ENCODE measurements at regions not wholly inside any gene's neighbourhood (a gene's known extent, or its start where the extent isn't known, plus 50 kb on each side); places are given as distances from the start of the nearest gene placed in this dataset.

- Histone ChIP-seq H3K9me3 (ENCODE audit: control insufficient read depth in 1 of 2, low read length in 2 of 2) (peaks cover 0 to 2% of the 10 kb centered on the region in 2 donors), H3K9ac (ENCODE audit: low read depth in 1 of 2, low read length in 2 of 2) (no peak overlapping the region), H3K4me1 (ENCODE audit: control insufficient read depth in 1 of 2, insufficient read depth in 2 of 2, low read length in 2 of 2) (no peaks in the 10 kb centered on the region), H3K4me3 (ENCODE audit: low read depth in 1 of 2, low read length in 2 of 2) (no peak overlapping the region), H3K27ac (ENCODE audit: low read depth, low read length) (no peak overlapping the region), H3K27me3 (ENCODE audit: control insufficient read depth in 1 of 2, insufficient read depth in 2 of 2, low read length in 2 of 2) (no peaks in the 10 kb centered on the region), H3K36me3 (ENCODE audit: control insufficient read depth in 1 of 2, insufficient read depth in 2 of 2, low read length in 2 of 2) (no peaks in the 10 kb centered on the region)
Observed at GRCh38 chr9:81371824-81372223, 317.5 kb downstream of the TLE1 start.

GRCh38 chr9:81370650-81371049, 318.7 kb downstream of the TLE1 start:
- no peaks in the 10 kb centered on the region for H3K36me3 ChIP-seq (ENCODE audit: control insufficient read depth in 1 of 2, insufficient read depth in 2 of 2, low read length in 2 of 2)
- H3K27ac ChIP-seq (ENCODE audit: low read depth, low read length): no peak overlapping the region
- no peak overlapping the region for H3K4me3 ChIP-seq (ENCODE audit: low read depth in 1 of 2, low read length in 2 of 2)
- H3K27me3 ChIP-seq (ENCODE audit: control insufficient read depth in 1 of 2, insufficient read depth in 2 of 2, low read length in 2 of 2): no peaks in the 10 kb centered on the region
- no peak overlapping the region for H3K9ac ChIP-seq (ENCODE audit: low read depth in 1 of 2, low read length in 2 of 2)
- H3K9me3 ChIP-seq (ENCODE audit: control insufficient read depth in 1 of 2, low read length in 2 of 2): peaks cover 0 to 2% of the 10 kb centered on the region in 2 donors
- no peaks in the 10 kb centered on the region for H3K4me1 ChIP-seq (ENCODE audit: control insufficient read depth in 1 of 2, insufficient read depth in 2 of 2, low read length in 2 of 2)

GRCh38 chr9:81370096-81370495, 319.3 kb downstream of the TLE1 start:
- Histone ChIP-seq H3K4me1 (ENCODE audit: control insufficient read depth in 1 of 2, insufficient read depth in 2 of 2, low read length in 2 of 2) (no peaks in the 10 kb centered on the region), H3K4me3 (ENCODE audit: low read depth in 1 of 2, low read length in 2 of 2) (no peak overlapping the region), H3K9ac (ENCODE audit: low read depth in 1 of 2, low read length in 2 of 2) (no peak overlapping the region)

GRCh38 chr9:81369121-81369520, 320.2 kb downstream of the TLE1 start:
- Histone ChIP-seq H3K36me3 (ENCODE audit: control insufficient read depth in 1 of 2, insufficient read depth in 2 of 2, low read length in 2 of 2) (no peaks in the 10 kb centered on the region), H3K9me3 (ENCODE audit: control insufficient read depth in 1 of 2, low read length in 2 of 2) (peaks cover 0 to 6% of the 10 kb centered on the region in 2 donors), H3K4me1 (ENCODE audit: control insufficient read depth in 1 of 2, insufficient read depth in 2 of 2, low read length in 2 of 2) (no peaks in the 10 kb centered on the region), H3K27ac (ENCODE audit: low read depth, low read length) (no peak overlapping the region), H3K9ac (ENCODE audit: low read depth in 1 of 2, low read length in 2 of 2) (no peak overlapping the region), H3K4me3 (ENCODE audit: low read depth in 1 of 2, low read length in 2 of 2) (no peak overlapping the region), H3K27me3 (ENCODE audit: control insufficient read depth in 1 of 2, insufficient read depth in 2 of 2, low read length in 2 of 2) (no peaks in the 10 kb centered on the region)

More at GRCh38 chr9:81370096-81370495, 319.3 kb downstream of the TLE1 start:
- Histone ChIP-seq H3K36me3 (ENCODE audit: control insufficient read depth in 1 of 2, insufficient read depth in 2 of 2, low read length in 2 of 2) (no peaks in the 10 kb centered on the region), H3K9me3 (ENCODE audit: control insufficient read depth in 1 of 2, low read length in 2 of 2) (peaks cover 0 to 2% of the 10 kb centered on the region in 2 donors), H3K27me3 (ENCODE audit: control insufficient read depth in 1 of 2, insufficient read depth in 2 of 2, low read length in 2 of 2) (no peaks in the 10 kb centered on the region), H3K27ac (ENCODE audit: low read depth, low read length) (no peak overlapping the region)

- Histone ChIP-seq H3K27ac (ENCODE audit: low read depth, low read length) (no peak overlapping the region), H3K36me3 (ENCODE audit: control insufficient read depth in 1 of 2, insufficient read depth in 2 of 2, low read length in 2 of 2) (no peaks in the 10 kb centered on the region), H3K9ac (ENCODE audit: low read depth in 1 of 2, low read length in 2 of 2) (no peak overlapping the region), H3K4me1 (ENCODE audit: control insufficient read depth in 1 of 2, insufficient read depth in 2 of 2, low read length in 2 of 2) (no peaks in the 10 kb centered on the region), H3K4me3 (ENCODE audit: low read depth in 1 of 2, low read length in 2 of 2) (no peak overlapping the region), H3K27me3 (ENCODE audit: control insufficient read depth in 1 of 2, insufficient read depth in 2 of 2, low read length in 2 of 2) (no peaks in the 10 kb centered on the region), H3K9me3 (ENCODE audit: control insufficient read depth in 1 of 2, low read length in 2 of 2) (peaks cover 0 to 11% of the 10 kb centered on the region in 2 donors)
Observed at GRCh38 chr9:81363916-81364480, 325.3 kb downstream of the TLE1 start.

- Histone ChIP-seq H3K4me1 (ENCODE audit: control insufficient read depth in 1 of 2, insufficient read depth in 2 of 2, low read length in 2 of 2) (no peaks in the 10 kb centered on the region), H3K27me3 (ENCODE audit: control insufficient read depth in 1 of 2, insufficient read depth in 2 of 2, low read length in 2 of 2) (no peaks in the 10 kb centered on the region), H3K27ac (ENCODE audit: low read depth, low read length) (no peak overlapping the region), H3K9ac (ENCODE audit: low read depth in 1 of 2, low read length in 2 of 2) (no peak overlapping the region), H3K9me3 (ENCODE audit: control insufficient read depth in 1 of 2, low read length in 2 of 2) (peaks cover 0 to 9% of the 10 kb centered on the region in 2 donors), H3K36me3 (ENCODE audit: control insufficient read depth in 1 of 2, insufficient read depth in 2 of 2, low read length in 2 of 2) (no peaks in the 10 kb centered on the region), H3K4me3 (ENCODE audit: low read depth in 1 of 2, low read length in 2 of 2) (no peak overlapping the region)
Observed at GRCh38 chr9:81361296-81361695, 328.1 kb downstream of the TLE1 start.

- H3K36me3 ChIP-seq (ENCODE audit: control insufficient read depth in 1 of 2, insufficient read depth in 2 of 2, low read length in 2 of 2): no peaks in the 10 kb centered on the region
- H3K9ac ChIP-seq (ENCODE audit: low read depth in 1 of 2, low read length in 2 of 2): no peak overlapping the region
- H3K4me3 ChIP-seq (ENCODE audit: low read depth in 1 of 2, low read length in 2 of 2): no peak overlapping the region
- H3K9me3 ChIP-seq (ENCODE audit: control insufficient read depth in 1 of 2, low read length in 2 of 2): peaks cover 0 to 3% of the 10 kb centered on the region in 2 donors
- no peaks in the 10 kb centered on the region for H3K27me3 ChIP-seq (ENCODE audit: control insufficient read depth in 1 of 2, insufficient read depth in 2 of 2, low read length in 2 of 2)
- H3K4me1 ChIP-seq (ENCODE audit: control insufficient read depth in 1 of 2, insufficient read depth in 2 of 2, low read length in 2 of 2): no peaks in the 10 kb centered on the region
- no peak overlapping the region for H3K27ac ChIP-seq (ENCODE audit: low read depth, low read length)
Observed at GRCh38 chr9:81351166-81351565, 338.2 kb downstream of the TLE1 start.

- Histone ChIP-seq H3K4me1 (ENCODE audit: control insufficient read depth in 1 of 2, insufficient read depth in 2 of 2, low read length in 2 of 2) (no peaks in the 10 kb centered on the region), H3K4me3 (ENCODE audit: low read depth in 1 of 2, low read length in 2 of 2) (no peak overlapping the region), H3K9me3 (ENCODE audit: control insufficient read depth in 1 of 2, low read length in 2 of 2) (peaks cover 0 to 3% of the 10 kb centered on the region in 2 donors), H3K36me3 (ENCODE audit: control insufficient read depth in 1 of 2, insufficient read depth in 2 of 2, low read length in 2 of 2) (no peaks in the 10 kb centered on the region), H3K27ac (ENCODE audit: low read depth, low read length) (no peak overlapping the region), H3K9ac (ENCODE audit: low read depth in 1 of 2, low read length in 2 of 2) (no peak overlapping the region), H3K27me3 (ENCODE audit: control insufficient read depth in 1 of 2, insufficient read depth in 2 of 2, low read length in 2 of 2) (no peaks in the 10 kb centered on the region)
Observed at GRCh38 chr9:81344366-81344765, 345.0 kb downstream of the TLE1 start.

GRCh38 chr9:81335879-81336421, 353.4 kb downstream of the TLE1 start:
- H3K4me1 ChIP-seq (ENCODE audit: control insufficient read depth in 1 of 2, insufficient read depth in 2 of 2, low read length in 2 of 2): no peaks in the 10 kb centered on the region
- H3K9me3 ChIP-seq (ENCODE audit: control insufficient read depth in 1 of 2, low read length in 2 of 2): peaks cover 0 to 4% of the 10 kb centered on the region in 2 donors
- no peak overlapping the region for H3K27ac ChIP-seq (ENCODE audit: low read depth, low read length)
- H3K9ac ChIP-seq (ENCODE audit: low read depth in 1 of 2, low read length in 2 of 2): no peak overlapping the region
- H3K36me3 ChIP-seq (ENCODE audit: control insufficient read depth in 1 of 2, insufficient read depth in 2 of 2, low read length in 2 of 2): no peaks in the 10 kb centered on the region
- no peaks in the 10 kb centered on the region for H3K27me3 ChIP-seq (ENCODE audit: control insufficient read depth in 1 of 2, insufficient read depth in 2 of 2, low read length in 2 of 2)
- H3K4me3 ChIP-seq (ENCODE audit: low read depth in 1 of 2, low read length in 2 of 2): no peak overlapping the region

GRCh38 chr9:81321551-81321950, 367.8 kb downstream of the TLE1 start:
- no peaks in the 10 kb centered on the region for H3K36me3 ChIP-seq (ENCODE audit: control insufficient read depth in 1 of 2, insufficient read depth in 2 of 2, low read length in 2 of 2)
- H3K4me1 ChIP-seq (ENCODE audit: control insufficient read depth in 1 of 2, insufficient read depth in 2 of 2, low read length in 2 of 2): no peaks in the 10 kb centered on the region
- no peaks in the 10 kb centered on the region for H3K27me3 ChIP-seq (ENCODE audit: control insufficient read depth in 1 of 2, insufficient read depth in 2 of 2, low read length in 2 of 2)
- peaks cover 11 to 13% of the 10 kb centered on the region in 2 donors for H3K9me3 ChIP-seq (ENCODE audit: control insufficient read depth in 1 of 2, low read length in 2 of 2)
- H3K9ac ChIP-seq (ENCODE audit: low read depth in 1 of 2, low read length in 2 of 2): no peak overlapping the region
- no peak overlapping the region for H3K27ac ChIP-seq (ENCODE audit: low read depth, low read length)
- H3K4me3 ChIP-seq (ENCODE audit: low read depth in 1 of 2, low read length in 2 of 2): no peak overlapping the region
